GM23338 (cell line): ENCODE measurements at regions not wholly inside any gene's neighbourhood (a gene's known extent, or its start where the extent isn't known, plus 50 kb on each side); places are given as distances from the start of the nearest gene placed in this dataset.

Experiments used
- CREB1 ChIP-seq: fragments of 250-450 bp; sonication (Bioruptor Pico); IDR thresholded peaks from 2 replicates; pipeline ENCODE4 v1.5.0; 2020; ENCODE audit warnings: low read depth, mild to moderate bottlenecking, moderate library complexity
- EZH2 ChIP-seq: fragments of 200-600 bp; sonication (generic); IDR thresholded peaks from one replicate; pipeline ENCODE4 v1.8.0; 2017; ENCODE audit warnings: antibody characterized with exemption, mild to moderate bottlenecking, low read depth; ENCODE audit not compliant: unreplicated experiment
- POLR2AphosphoS5 ChIP-seq: IDR thresholded peaks from 2 replicates; pipeline ENCODE4 v1.6.1; 2016; ENCODE audit warnings: antibody characterized with exemption, low read depth

- no peak for TF ChIP-seq CREB1 (CRISPR knock-in tag)
- no peak for TF ChIP-seq POLR2AphosphoS5
- no peak for TF ChIP-seq EZH2
Measured at GRCh38 chr2:120876526-120877280, 141.0 kb downstream of the GLI2 start.
